Mammary epithelial cell (primary cell): ENCODE measurements at regions not wholly inside any gene's neighbourhood (a gene's known extent, or its start where the extent isn't known, plus 50 kb on each side); places are given as distances from the start of the nearest gene placed in this dataset.

Experiments used
- CTCF ChIP-seq, 2 donors: IDR thresholded peaks in 1 of 2; conservative IDR thresholded peaks in 1 of 2; 2 replicates each; pipeline ENCODE4 v1.5.1; 2011 to 2012; ENCODE audit warnings: inconsistent platforms in 2 of 2, low read length in 2 of 2, mild to moderate bottlenecking in 2 of 2, control low read depth in 1 of 2, low read depth in 1 of 2; ENCODE audit not compliant: insufficient read depth in 1 of 2; ENCODE audit errors: extremely low read depth in 1 of 2
- EZH2 ChIP-seq: IDR thresholded peaks from 2 replicates; pipeline ENCODE4 v1.6.1; 2012; ENCODE audit warnings: low read length, inconsistent platforms, borderline replicate concordance

- TF ChIP-seq CTCF (conservative IDR thresholded peaks at IDR 0.05 in 1 of 2, IDR thresholded peaks at IDR 0.05 in 1 of 2; ENCODE audit: extremely low read depth in 1 of 2, insufficient read depth in 1 of 2, low read depth in 1 of 2, low read length in 2 of 2) (no peak), EZH2 (no peak)
Observed at GRCh38 chr2:147388217-147388616, 456.6 kb upstream of the ACVR2A start.
